ENCODE measurements at regions not wholly inside any gene's neighbourhood (a gene's known extent, or its start where the extent isn't known, plus 50 kb on each side); places are given as distances from the start of the nearest gene placed in this dataset.

- Histone ChIP-seq H3K79me2 (ENCODE audit: insufficient read depth, low read length) (no peaks in the 10 kb centered on the region), H3K36me3 (ENCODE audit: insufficient read depth, low read length) (no peaks in the 10 kb centered on the region), H3K9me3 (ENCODE audit: low read depth, low read length) (no peaks in the 10 kb centered on the region), H3K27me3 (ENCODE audit: insufficient read depth, low read length) (no peaks in the 10 kb centered on the region), H3K4me2 (ENCODE audit: insufficient read depth, low read length) (no peak overlapping the region), H4K20me1 (ENCODE audit: insufficient read depth, low read length) (no peaks in the 10 kb centered on the region), H3K4me1 (ENCODE audit: insufficient read depth, low read length) (no peaks in the 10 kb centered on the region), H3K27ac (ENCODE audit: low read depth, low read length) (no peak overlapping the region), H3K4me3 (ENCODE audit: insufficient read depth, low read length) (no peak overlapping the region), H2AFZ (ENCODE audit: low read length) (no peak overlapping the region)
- DNase-seq (ENCODE audit: insufficient read length, low spot score, missing footprints), result no peak
- TF ChIP-seq CTCF (IDR thresholded peaks at IDR 0.05; ENCODE audit: extremely low read depth, low read depth, low read length), result no peak
These were observed 188.2 kb downstream of the SPCS3 start for GRCh38 chr4:176507845-176508533.

GRCh38 chr4:176508780-176509331, 189.1 kb downstream of the SPCS3 start:
- Histone ChIP-seq H3K4me1 (ENCODE audit: insufficient read depth, low read length) (no peaks in the 10 kb centered on the region), H3K36me3 (ENCODE audit: insufficient read depth, low read length) (no peaks in the 10 kb centered on the region), H4K20me1 (ENCODE audit: insufficient read depth, low read length) (no peaks in the 10 kb centered on the region), H3K4me3 (ENCODE audit: insufficient read depth, low read length) (no peak overlapping the region), H2AFZ (ENCODE audit: low read length) (no peak overlapping the region), H3K27me3 (ENCODE audit: insufficient read depth, low read length) (no peaks in the 10 kb centered on the region), H3K4me2 (ENCODE audit: insufficient read depth, low read length) (no peak overlapping the region), H3K27ac (ENCODE audit: low read depth, low read length) (no peak overlapping the region), H3K9me3 (ENCODE audit: low read depth, low read length) (no peaks in the 10 kb centered on the region), H3K79me2 (ENCODE audit: insufficient read depth, low read length) (no peaks in the 10 kb centered on the region)
- no peak for TF ChIP-seq CTCF (IDR thresholded peaks at IDR 0.05; ENCODE audit: extremely low read depth, low read depth, low read length)
- DNase-seq (ENCODE audit: insufficient read length, low spot score, missing footprints), result no peak

- Histone ChIP-seq H3K4me2 (ENCODE audit: insufficient read depth, low read length) (no peak overlapping the region), H3K9me3 (ENCODE audit: low read depth, low read length) (no peaks in the 10 kb centered on the region), H3K79me2 (ENCODE audit: insufficient read depth, low read length) (no peaks in the 10 kb centered on the region), H3K4me3 (ENCODE audit: insufficient read depth, low read length) (no peak overlapping the region), H4K20me1 (ENCODE audit: insufficient read depth, low read length) (no peaks in the 10 kb centered on the region), H2AFZ (ENCODE audit: low read length) (peak overlapping the region; percentile 45), H3K36me3 (ENCODE audit: insufficient read depth, low read length) (no peaks in the 10 kb centered on the region), H3K4me1 (ENCODE audit: insufficient read depth, low read length) (no peaks in the 10 kb centered on the region), H3K27ac (ENCODE audit: low read depth, low read length) (no peak overlapping the region), H3K27me3 (ENCODE audit: insufficient read depth, low read length) (no peaks in the 10 kb centered on the region)
- DNase-seq (ENCODE audit: insufficient read length, low spot score, missing footprints), result no peak
- TF ChIP-seq CTCF (IDR thresholded peaks at IDR 0.05; ENCODE audit: extremely low read depth, low read depth, low read length), result no peak
These were observed 205.8 kb downstream of the SPCS3 start for GRCh38 chr4:176525576-176525975.

- no peak overlapping the region for H3K4me2 ChIP-seq (ENCODE audit: insufficient read depth, low read length)
- no peaks in the 10 kb centered on the region for H3K27me3 ChIP-seq (ENCODE audit: insufficient read depth, low read length)
- DNase-seq (ENCODE audit: insufficient read length, low spot score, missing footprints), result no peak
- no peaks in the 10 kb centered on the region for H4K20me1 ChIP-seq (ENCODE audit: insufficient read depth, low read length)
- H3K27ac ChIP-seq (ENCODE audit: low read depth, low read length), result no peak overlapping the region
- no peaks in the 10 kb centered on the region for H3K79me2 ChIP-seq (ENCODE audit: insufficient read depth, low read length)
- peak overlapping the region; percentile 49 for H2AFZ ChIP-seq (ENCODE audit: low read length)
- no peaks in the 10 kb centered on the region for H3K9me3 ChIP-seq (ENCODE audit: low read depth, low read length)
- no peak overlapping the region for H3K4me3 ChIP-seq (ENCODE audit: insufficient read depth, low read length)
- TF ChIP-seq CTCF (IDR thresholded peaks at IDR 0.05; ENCODE audit: extremely low read depth, low read depth, low read length), result no peak
- no peaks in the 10 kb centered on the region for H3K4me1 ChIP-seq (ENCODE audit: insufficient read depth, low read length)
- no peaks in the 10 kb centered on the region for H3K36me3 ChIP-seq (ENCODE audit: insufficient read depth, low read length)
These were observed 206.9 kb downstream of the SPCS3 start for GRCh38 chr4:176526704-176527103.

Measured in osteoblast (primary cell).